ENCODE measurements at regions not wholly inside any gene's neighbourhood (a gene's known extent, or its start where the extent isn't known, plus 50 kb on each side); places are given as distances from the start of the nearest gene placed in this dataset.

- no peak for TF ChIP-seq REST (IDR thresholded peaks at IDR 0.05)
These were observed 1810.0 kb upstream of the PCDH10 start (continued) for GRCh38 chr4:131339137-131339536.

GRCh38 chr4:131344761-131345160 is 1804.3 kb upstream of the PCDH10 start:
- DNase-seq (ENCODE audit: low spot score): no peak
- 58% methylated on average over 2 of the region's 2 CpGs for WGBS
- H3K27me3 ChIP-seq (ENCODE audit: control insufficient read depth in 4 of 4, insufficient read depth in 4 of 4, low read length in 3 of 4): peaks cover 0 to 2% (median 0%) of the 10 kb centered on the region in 4 donors
- H3K36me3 ChIP-seq (ENCODE audit: control insufficient read depth in 4 of 4, insufficient read depth in 3 of 4, low read depth in 1 of 4, low read length in 3 of 4): no peaks in the 10 kb centered on the region
- TF ChIP-seq GABPA (IDR thresholded peaks at IDR 0.05 in 1 of 2, conservative IDR thresholded peaks at IDR 0.05 in 1 of 2) (no peak), ZBTB33 (IDR thresholded peaks at IDR 0.05) (no peak), CTCF (IDR thresholded peaks at IDR 0.05; ENCODE audit: low read depth, low read length, missing input control) (no peak), FOXA1 (IDR thresholded peaks at IDR 0.05) (no peak), EGR1 (IDR thresholded peaks at IDR 0.05; ENCODE audit: low read depth in 2 of 2) (no peak), YY1 (IDR thresholded peaks at IDR 0.05) (no peak), SP1 (IDR thresholded peaks at IDR 0.05) (no peak), MAX (IDR thresholded peaks at IDR 0.05) (no peak), TAF1 (conservative IDR thresholded peaks at IDR 0.05) (no peak), JUND (IDR thresholded peaks at IDR 0.05) (no peak), REST (IDR thresholded peaks at IDR 0.05) (no peak), RAD21 (IDR thresholded peaks at IDR 0.05) (no peak), HNF4G (IDR thresholded peaks at IDR 0.05) (no peak), HNF4A (conservative IDR thresholded peaks at IDR 0.05) (no peak), RXRA (IDR thresholded peaks at IDR 0.05) (no peak), FOXA2 (IDR thresholded peaks at IDR 0.05) (no peak), NR2F2 (IDR thresholded peaks at IDR 0.05) (no peak)
- TF ChIP-seq, protein P1, sequence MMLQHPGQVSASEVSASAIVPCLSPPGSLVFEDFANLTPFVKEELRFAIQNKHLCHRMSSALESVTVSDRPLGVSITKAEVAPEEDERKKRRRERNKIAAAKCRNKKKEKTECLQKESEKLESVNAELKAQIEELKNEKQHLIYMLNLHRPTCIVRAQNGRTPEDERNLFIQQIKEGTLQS (IDR thresholded peaks at IDR 0.05): no peak
- H3K27ac ChIP-seq (ENCODE audit: low read depth in 1 of 2, low read length in 2 of 2): no peak overlapping the region
- no peaks in the 10 kb centered on the region for H3K9me3 ChIP-seq (ENCODE audit: control insufficient read depth in 4 of 4, low read length in 3 of 4)
- no peak overlapping the region for H3K4me3 ChIP-seq (ENCODE audit: low read depth in 1 of 3, low read length in 3 of 3)
- H3K9ac ChIP-seq (ENCODE audit: low read depth in 1 of 2, low read length in 2 of 2): no peak overlapping the region
- H3K4me1 ChIP-seq (ENCODE audit: control insufficient read depth in 4 of 4, insufficient read depth in 4 of 4, low read length in 3 of 4): no peaks in the 10 kb centered on the region
